Loucy (cell line): ENCODE measurements at regions not wholly inside any gene's neighbourhood (a gene's known extent, or its start where the extent isn't known, plus 50 kb on each side); places are given as distances from the start of the nearest gene placed in this dataset.

Experiments used
- H2AFZ ChIP-seq: fragments of 200-600 bp; sonication (generic); 2 replicates; pipeline ENCODE4 v1.6.0; 2016; ENCODE audit warnings: antibody characterized with exemption, mild to moderate bottlenecking, low read length, moderate library complexity
- H3F3A ChIP-seq: fragments of 200-600 bp; 2 replicates; pipeline ENCODE4 v1.6.0; 2016; ENCODE audit warnings: antibody characterized with exemption, low read depth, mild to moderate bottlenecking
- H3K27me3 ChIP-seq: fragments of 200-600 bp; sonication (generic); 2 replicates; pipeline ENCODE4 v1.6.1; 2014; ENCODE audit warnings: low read length, mild to moderate bottlenecking; ENCODE audit not compliant: insufficient read depth, poor library complexity, severe bottlenecking
- H3K36me3 ChIP-seq: fragments of 200-600 bp; sonication (generic); 2 replicates; pipeline ENCODE4 v1.6.1; 2016; ENCODE audit warnings: low read length; ENCODE audit not compliant: insufficient read depth
- H3K4me1 ChIP-seq: fragments of 200-600 bp; sonication (generic); 2 replicates; pipeline ENCODE4 v1.5.1; 2014; ENCODE audit warnings: low read length, mild to moderate bottlenecking; ENCODE audit not compliant: insufficient read depth, poor library complexity, severe bottlenecking
- H3K4me2 ChIP-seq: fragments of 200-600 bp; sonication (generic); 2 replicates; pipeline ENCODE4 v1.6.0; 2014; ENCODE audit warnings: antibody characterized with exemption, low read length, low read depth, mild to moderate bottlenecking; ENCODE audit not compliant: poor library complexity, severe bottlenecking
- H3K4me3 ChIP-seq: fragments of 200-600 bp; sonication (generic); 2 replicates; pipeline ENCODE4 v1.5.1; 2014; ENCODE audit warnings: low read length, mild to moderate bottlenecking, mixed read lengths; ENCODE audit not compliant: poor library complexity, severe bottlenecking
- H3K79me2 ChIP-seq: fragments of 200-600 bp; sonication (generic); 2 replicates; pipeline ENCODE4 v1.6.1; 2014; ENCODE audit warnings: low read length; ENCODE audit not compliant: insufficient read depth
- H3K9ac ChIP-seq: fragments of 200-600 bp; sonication (generic); 2 replicates; pipeline ENCODE4 v1.6.0; 2014; ENCODE audit warnings: mild to moderate bottlenecking, low read depth, low read length, moderate library complexity; ENCODE audit not compliant: poor library complexity, severe bottlenecking
- H3K9me2 ChIP-seq: fragments of 200-600 bp; sonication (generic); replicated peaks from 2 replicates; pipeline ENCODE4 v1.6.1; 2016; ENCODE audit warnings: low read depth, low read length, mixed read lengths
- H3K9me3 ChIP-seq: fragments of 200-600 bp; sonication (generic); 2 replicates; pipeline ENCODE4 v1.6.1; 2014; ENCODE audit warnings: mild to moderate bottlenecking, antibody characterized with exemption, low read length, low read depth; ENCODE audit not compliant: insufficient read depth
- H4K20me1 ChIP-seq: fragments of 200-600 bp; sonication (generic); 2 replicates; pipeline ENCODE4 v1.6.0; 2014; ENCODE audit warnings: antibody characterized with exemption, low read length, mild to moderate bottlenecking; ENCODE audit not compliant: insufficient read depth, poor library complexity, severe bottlenecking
- CTCF ChIP-seq: fragments of 200-600 bp; sonication (generic); conservative IDR thresholded peaks from 2 replicates; pipeline ENCODE4 v1.5.1; 2014; ENCODE audit warnings: mild to moderate bottlenecking, antibody characterized with exemption, low read length
- EZH2phosphoT487 ChIP-seq: fragments of 200-600 bp; IDR thresholded peaks from 2 replicates; pipeline ENCODE4 v1.6.1; 2018; ENCODE audit warnings: antibody characterized with exemption, mild to moderate bottlenecking, moderate library complexity, borderline replicate concordance

GRCh38 chr4:133802359-133803140 lies 399.0 kb downstream of the PABPC4L start:
- Histone ChIP-seq H3K27me3 (no peaks in the 10 kb centered on the region), H3K79me2 (no peaks in the 10 kb centered on the region), H3K4me3 (no peak overlapping the region), H3K4me2 (no peak overlapping the region), H3K9ac (no peak overlapping the region), H3K9me3 (no peaks in the 10 kb centered on the region), H3K4me1 (peaks cover 14% of the 10 kb centered on the region), H4K20me1 (no peaks in the 10 kb centered on the region), H3K9me2 (no peaks in the 10 kb centered on the region), H3K36me3 (no peaks in the 10 kb centered on the region), H2AFZ (no peak overlapping the region), H3F3A (0 out of 2 replicates have a peak, but pooled peaks cover 2% of the 10 kb centered on the region)
- TF ChIP-seq CTCF (no peak), EZH2phosphoT487 (no peak)

GRCh38 chr4:133801883-133802282 lies 399.7 kb downstream of the PABPC4L start:
- TF ChIP-seq EZH2phosphoT487 = no peak
- Histone ChIP-seq H3K9ac (no peak overlapping the region), H3K36me3 (no peaks in the 10 kb centered on the region), H3K4me3 (no peak overlapping the region), H3F3A (0 out of 2 replicates have a peak, but pooled peaks cover 2% of the 10 kb centered on the region), H3K4me1 (peaks cover 8% of the 10 kb centered on the region), H3K4me2 (no peak overlapping the region), H2AFZ (peak overlapping the region; percentile 66; the same call in 1 of the 2 replicates), H3K27me3 (no peaks in the 10 kb centered on the region), H3K9me2 (no peaks in the 10 kb centered on the region), H4K20me1 (no peaks in the 10 kb centered on the region), H3K9me3 (no peaks in the 10 kb centered on the region), H3K79me2 (no peaks in the 10 kb centered on the region)

- no peak overlapping the region for H3K4me2 ChIP-seq
- no peaks in the 10 kb centered on the region for H3K4me1 ChIP-seq
- TF ChIP-seq EZH2phosphoT487 (no peak), CTCF (no peak)
- 0 out of 2 replicates have a peak, but pooled peaks cover 2% of the 10 kb centered on the region for H3F3A ChIP-seq
- H3K9me3 ChIP-seq = no peaks in the 10 kb centered on the region
- no peaks in the 10 kb centered on the region for H3K27me3 ChIP-seq
- no peak overlapping the region for H3K4me3 ChIP-seq
- H2AFZ ChIP-seq = no peak overlapping the region
- H3K36me3 ChIP-seq = no peaks in the 10 kb centered on the region
- no peak overlapping the region for H3K9ac ChIP-seq
- no peaks in the 10 kb centered on the region for H4K20me1 ChIP-seq
- H3K9me2 ChIP-seq = no peaks in the 10 kb centered on the region
- H3K79me2 ChIP-seq = no peaks in the 10 kb centered on the region
Observed at GRCh38 chr4:133800966-133801365, 400.6 kb downstream of the PABPC4L start.
